T-helper 9 cell (primary cell): ENCODE measurements at regions not wholly inside any gene's neighbourhood (a gene's known extent, or its start where the extent isn't known, plus 50 kb on each side); places are given as distances from the start of the nearest gene placed in this dataset.
"Not testable (repeated sequence)": the region's sequence is repeated elsewhere in the genome, so short reads cannot be mapped to it uniquely, and the experiment has no call there.

ENCODE experiments used
- DNase-seq: peaks from one replicate; pipeline ENCODE4 v3.0.0-alpha.2; 2020

DNA sequence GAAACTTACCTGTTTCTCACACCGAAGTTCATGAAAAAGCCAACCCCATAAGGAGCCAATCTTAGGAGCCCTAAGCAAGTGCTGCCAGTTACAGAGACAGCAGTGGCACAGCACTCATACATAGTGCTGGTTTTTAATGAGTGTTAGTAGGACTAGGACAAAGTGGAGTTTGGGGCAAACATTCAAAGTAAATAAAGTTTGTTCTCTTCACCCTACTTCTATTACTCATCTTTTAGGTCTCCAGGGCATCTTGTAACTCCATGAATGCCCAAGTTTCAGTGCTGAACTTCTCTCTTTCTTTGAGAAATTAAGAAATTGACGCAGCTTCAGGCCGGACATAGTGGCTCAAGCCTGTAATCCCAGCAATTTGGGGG, 584.7 kb downstream of the EBF1 start:
- DNase-seq = no peak

DNA sequence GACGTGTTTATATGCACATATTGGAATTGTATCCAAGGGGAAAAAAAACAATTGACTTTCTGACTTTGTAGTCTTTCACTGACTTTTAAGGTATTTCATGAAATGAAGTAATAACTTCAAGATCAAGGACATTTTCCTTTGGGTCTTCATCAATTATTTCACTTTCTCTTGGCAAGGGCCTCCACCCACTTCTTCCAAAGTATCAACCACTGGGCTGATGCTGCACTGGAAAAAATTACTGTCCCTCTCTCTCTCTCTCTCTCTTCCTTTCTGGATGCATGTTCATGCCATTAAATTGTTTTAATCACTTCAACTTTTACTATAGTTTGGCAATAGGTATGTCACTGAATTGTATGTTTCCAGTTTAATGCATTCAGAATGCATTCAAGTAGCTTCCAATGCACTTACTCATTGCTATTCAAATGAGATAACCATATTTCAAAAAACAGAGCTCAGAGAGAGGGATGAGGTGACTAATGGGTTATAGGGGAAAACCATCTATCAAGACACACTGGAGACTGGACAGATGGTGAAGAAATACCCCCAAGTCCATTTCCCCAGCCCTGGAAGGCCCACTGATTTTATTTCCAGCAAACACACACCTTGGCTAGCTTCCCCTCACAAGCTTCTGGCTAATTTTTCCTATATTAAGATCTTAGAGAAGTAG, 585.3 kb downstream of the EBF1 start:
- no peak for DNase-seq

DNA sequence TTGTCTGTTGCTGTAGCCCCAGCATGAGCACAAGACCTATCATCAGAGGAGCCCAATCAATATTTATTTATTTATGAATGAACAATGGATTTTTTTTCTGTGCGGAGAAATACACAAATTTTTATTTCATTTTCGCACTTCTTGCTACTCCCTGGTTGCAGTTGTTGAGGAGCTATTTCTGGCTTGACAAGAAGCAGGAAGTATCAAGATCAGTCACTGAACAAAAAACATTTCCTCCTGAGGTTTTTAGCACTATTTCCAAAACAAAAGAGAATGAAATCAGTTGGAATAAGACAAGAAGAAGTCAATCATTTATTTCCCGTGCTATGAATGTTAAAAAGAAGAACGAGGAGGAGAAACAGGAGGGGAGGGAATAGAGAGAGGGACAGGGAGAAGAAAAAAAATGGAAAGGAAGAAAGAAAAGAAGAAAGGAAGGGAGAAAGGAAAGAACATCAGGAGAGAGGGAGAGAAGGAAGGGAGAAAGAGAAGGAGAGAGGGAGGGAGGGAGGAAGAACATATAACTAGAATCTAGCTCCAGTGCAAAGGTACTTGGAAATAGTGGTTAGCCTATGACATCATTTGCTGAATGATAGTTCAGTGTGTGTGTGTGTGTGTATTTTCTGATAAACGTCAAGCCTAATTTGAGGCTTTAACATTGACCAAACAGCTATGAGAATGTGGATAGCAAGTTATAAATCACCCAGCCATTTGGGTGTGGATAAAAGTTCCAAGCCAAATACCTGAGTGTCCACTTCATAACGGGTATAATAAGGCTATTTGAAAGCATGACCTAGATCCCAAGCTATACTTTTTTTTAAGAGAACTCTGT, 586.0 kb downstream of the EBF1 start:
- DNase-seq = no peak

- no peak for DNase-seq
These were observed 588.3 kb downstream of the EBF1 start for GRCh38 chr5:158511454-158511853.

DNA sequence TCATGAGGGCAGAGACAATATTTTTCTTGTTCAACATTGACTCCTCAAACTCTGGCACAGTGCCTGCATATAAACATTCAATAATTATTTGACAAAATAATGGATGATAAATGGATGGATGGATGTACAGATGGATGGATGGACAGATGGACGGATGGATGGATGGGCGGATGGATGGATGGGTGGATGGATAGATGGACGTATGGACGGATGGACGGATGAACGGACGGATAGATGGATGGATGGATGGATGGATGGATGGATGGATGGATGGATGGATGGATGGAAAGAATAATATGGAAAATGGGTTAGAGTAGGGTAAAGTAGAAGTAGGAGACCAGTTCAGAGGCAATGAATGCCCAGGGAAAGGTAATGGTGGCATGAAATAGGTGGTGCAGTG, 589.2 kb downstream of the EBF1 start:
- DNase-seq = no peak

DNA sequence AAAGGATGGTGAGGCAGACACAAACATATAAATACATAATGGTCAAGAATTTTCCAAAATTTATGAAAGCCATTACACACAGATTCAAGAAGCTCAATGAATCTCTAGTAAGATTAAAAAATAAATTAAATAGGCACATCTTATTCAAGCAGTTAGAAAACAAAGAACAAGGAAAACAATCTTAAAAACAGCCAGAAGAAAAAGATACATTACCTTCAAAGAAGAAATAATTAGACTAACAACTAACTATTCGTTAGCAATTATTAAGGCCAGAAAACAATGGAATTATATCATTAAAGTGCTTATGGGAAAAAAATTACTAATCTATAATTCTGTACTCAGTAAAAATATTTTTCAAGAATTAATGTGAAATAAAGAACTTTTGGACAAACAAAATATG, 593.1 kb downstream of the EBF1 start:
- DNase-seq = no peak

GRCh38 chr5:158502686-158503085, 597.0 kb downstream of the EBF1 start:
- DNase-seq = no peak

- DNase-seq = no peak
These were observed 599.8 kb downstream of the EBF1 start for GRCh38 chr5:158499892-158500418.

DNA sequence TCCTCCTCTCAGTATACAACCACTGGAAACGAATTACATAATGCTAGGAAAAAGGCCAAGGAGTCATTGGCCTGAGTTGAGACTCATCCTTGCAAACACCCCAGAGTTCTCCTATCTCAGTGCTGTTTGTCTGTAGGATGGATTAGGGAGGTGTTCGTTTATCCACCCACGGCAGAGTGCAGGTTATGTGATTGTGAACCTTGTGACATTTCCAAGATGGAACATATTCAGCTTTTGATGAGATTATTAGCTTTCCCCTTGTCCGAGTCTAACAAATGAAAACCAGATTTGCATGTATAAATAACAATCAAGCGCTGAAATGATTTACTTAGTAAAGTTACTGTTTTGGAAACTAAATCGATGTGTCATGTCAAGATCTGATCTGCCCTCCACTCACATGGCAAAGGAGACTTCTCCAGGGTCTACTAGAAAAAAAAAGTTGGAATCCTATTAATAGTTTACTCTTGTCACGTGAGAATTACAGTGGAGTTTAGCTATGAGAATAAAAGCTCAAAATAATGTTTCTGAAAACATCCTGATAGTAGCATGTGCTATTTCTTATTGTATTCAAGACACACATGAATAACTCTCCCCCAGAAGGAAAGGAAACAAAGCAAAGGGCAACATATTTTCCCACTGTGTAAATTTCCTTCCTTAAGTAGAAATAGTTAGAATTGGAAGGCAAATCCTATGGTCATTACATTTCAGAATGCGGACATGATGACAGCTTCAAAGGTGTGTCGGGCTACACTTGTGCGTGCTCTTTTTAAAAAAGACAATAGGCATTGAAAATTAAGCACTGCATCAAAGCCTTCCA, 600.4 kb downstream of the EBF1 start:
- DNase-seq = no peak

- no peak for DNase-seq
These were observed 603.1 kb downstream of the EBF1 start for GRCh38 chr5:158496624-158497023.

DNA sequence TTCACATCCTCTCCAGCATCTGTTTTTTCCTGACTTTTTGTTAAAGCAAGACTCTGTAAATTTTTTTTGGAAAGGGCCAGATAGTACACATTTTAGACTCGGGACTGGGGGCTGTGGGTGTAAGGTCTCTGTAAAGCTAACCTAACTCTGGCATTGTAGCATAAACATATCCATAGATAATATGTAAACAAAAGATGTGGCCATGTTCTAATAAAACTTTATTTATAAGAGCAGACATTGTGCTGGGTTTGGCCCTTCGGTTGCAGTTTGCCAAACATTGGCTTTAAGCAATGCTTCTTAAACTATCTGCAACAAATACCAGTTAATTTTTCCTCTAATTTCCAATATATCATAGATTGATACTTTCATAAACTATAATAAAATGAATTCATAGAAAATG, 605.2 kb downstream of the EBF1 start:
- no peak for DNase-seq

DNA sequence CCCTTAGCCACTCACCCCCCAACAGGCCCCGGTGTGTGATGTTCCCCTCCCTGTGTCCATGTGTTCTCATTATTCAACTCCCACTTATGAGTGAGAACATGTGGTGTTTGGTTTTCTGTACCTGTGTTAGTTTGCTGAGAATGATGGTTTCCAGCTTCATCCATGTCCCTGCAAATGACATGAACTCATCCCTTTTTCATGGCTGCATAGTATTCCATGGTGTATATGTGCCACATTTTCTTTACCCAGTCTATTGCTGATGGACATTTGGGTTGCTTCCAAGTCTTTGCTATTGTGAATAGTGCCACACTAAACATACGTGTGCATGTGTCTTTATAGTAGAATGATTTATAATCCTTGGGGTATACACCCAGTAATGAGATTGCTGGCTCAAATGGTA, 605.7 kb downstream of the EBF1 start:
- not testable (repeated sequence) for DNase-seq

DNA sequence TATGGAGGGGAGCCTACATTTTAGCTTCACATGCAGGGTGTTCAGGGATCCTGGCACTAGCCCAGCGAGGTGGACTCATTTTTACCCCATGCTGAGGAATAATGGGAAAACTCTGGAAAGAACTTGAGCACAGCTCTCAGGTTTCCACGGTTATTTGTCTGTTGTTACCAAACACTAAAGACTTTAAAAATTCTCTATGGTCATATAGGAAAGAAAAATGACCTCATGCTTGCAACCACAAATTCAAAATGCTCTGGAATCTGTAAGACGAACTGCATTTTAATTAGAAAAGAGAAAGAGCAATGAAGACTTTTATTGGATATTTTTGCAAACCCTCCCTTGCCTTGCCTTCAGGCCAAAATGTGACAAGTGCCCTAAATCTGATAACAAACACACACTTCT, 606.9 kb downstream of the EBF1 start:
- DNase-seq = no peak

DNA sequence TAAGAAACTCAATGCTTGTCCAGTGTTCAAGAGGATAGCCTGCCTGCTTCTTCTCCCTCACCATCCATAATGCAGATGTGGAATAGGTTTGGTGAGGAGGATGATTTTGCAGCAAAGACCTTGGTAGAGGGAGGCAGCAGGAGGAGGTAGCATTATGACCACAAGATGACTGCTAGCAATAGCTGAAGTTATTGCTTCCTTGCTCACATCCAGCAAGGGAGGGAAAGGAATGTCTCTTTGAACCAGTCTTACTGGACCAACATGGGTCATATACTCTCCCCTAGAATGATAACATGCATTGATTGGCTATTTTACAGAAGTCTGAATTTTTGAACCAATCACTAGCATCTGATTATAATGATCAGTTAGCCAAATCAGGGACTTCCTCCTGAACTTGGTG, 607.6 kb downstream of the EBF1 start:
- DNase-seq = no peak

GRCh38 chr5:158487664-158488063, 612.1 kb downstream of the EBF1 start:
- no peak for DNase-seq

GRCh38 chr5:158487156-158487555, 612.6 kb downstream of the EBF1 start:
- DNase-seq = no peak

- DNase-seq = no peak
These were observed 613.1 kb downstream of the EBF1 start for GRCh38 chr5:158486566-158486965.

DNA sequence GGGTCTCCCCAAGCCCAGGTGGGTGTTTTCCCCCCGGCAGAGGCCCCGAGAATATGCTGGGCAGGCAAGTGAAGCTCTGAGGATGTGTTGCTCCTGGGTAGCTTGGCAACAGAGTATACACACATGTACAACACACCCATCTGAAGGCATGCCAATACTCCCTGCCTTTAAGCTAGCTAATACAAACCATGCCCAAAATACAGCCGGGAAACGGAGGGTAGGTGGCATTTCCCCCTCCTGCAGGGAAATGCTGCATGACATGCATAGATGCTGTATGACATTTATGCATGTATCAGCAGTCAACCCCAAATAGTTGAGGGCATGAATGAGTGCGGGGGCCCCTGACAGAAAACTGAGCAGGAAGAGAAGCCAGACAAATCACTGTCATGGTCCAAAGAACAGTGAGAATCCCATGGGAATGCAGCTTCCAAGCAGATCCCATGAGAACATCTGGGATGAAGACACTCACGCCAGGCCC, 614.1 kb downstream of the EBF1 start:
- DNase-seq = no peak

- DNase-seq = no peak
These were observed 614.7 kb downstream of the EBF1 start for GRCh38 chr5:158485047-158485446.

- no peak for DNase-seq
These were observed 615.6 kb downstream of the EBF1 start for GRCh38 chr5:158484150-158484549.

DNA sequence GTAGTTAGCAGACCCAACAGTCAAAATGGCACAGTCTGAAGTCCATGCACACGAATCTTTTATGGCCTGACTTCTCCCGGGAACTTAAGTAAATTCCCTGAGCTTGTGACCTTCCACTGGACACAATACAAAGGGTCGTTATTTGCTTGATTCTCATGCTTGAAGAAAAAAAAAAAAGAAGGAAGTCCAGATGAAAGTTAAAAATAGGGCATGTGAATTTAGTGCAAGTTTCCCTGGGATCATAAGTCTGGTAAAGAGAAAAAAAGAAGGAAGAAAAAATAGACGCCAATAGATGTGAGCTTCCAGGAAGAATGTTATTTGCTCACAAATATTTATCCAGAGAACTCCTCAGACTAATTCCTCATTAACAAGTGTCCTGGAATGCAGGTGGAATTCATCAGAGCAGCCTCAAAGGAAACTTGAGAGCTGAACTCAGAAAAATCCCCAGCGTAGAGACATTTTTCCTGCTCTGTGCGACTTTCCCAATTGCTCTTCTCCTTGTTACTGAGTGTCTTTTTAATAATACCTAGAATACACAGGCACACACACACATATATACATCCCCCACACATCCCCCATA, 616.3 kb downstream of the EBF1 start:
- DNase-seq = no peak

DNA sequence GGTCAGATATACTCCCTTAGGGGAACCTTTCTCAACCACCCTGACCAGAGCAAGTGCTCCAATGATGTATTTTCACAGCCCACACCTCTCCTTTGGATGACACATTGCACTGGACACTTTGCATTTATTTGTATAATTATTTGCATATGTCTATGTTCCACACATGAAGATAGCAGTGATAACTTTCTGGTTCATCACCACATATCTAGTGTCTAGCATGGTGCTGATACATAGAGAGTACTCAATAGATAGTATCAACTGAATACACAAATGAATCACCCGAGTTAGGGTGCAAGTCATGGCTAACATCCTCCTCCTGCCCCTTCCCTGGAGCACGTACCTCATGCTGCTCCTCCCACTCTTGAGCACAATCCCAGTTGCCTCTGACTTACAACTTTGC, 617.6 kb downstream of the EBF1 start:
- DNase-seq = no peak

- DNase-seq = no peak
These were observed 619.2 kb upstream of the CLINT1 start for GRCh38 chr5:158478139-158478538.
